ENCODE measurements at regions not wholly inside any gene's neighbourhood (a gene's known extent, or its start where the extent isn't known, plus 50 kb on each side); places are given as distances from the start of the nearest gene placed in this dataset.
"Not testable (repeated sequence)": the region's sequence is repeated elsewhere in the genome, so short reads cannot be mapped to it uniquely, and the experiment has no call there.

DNA sequence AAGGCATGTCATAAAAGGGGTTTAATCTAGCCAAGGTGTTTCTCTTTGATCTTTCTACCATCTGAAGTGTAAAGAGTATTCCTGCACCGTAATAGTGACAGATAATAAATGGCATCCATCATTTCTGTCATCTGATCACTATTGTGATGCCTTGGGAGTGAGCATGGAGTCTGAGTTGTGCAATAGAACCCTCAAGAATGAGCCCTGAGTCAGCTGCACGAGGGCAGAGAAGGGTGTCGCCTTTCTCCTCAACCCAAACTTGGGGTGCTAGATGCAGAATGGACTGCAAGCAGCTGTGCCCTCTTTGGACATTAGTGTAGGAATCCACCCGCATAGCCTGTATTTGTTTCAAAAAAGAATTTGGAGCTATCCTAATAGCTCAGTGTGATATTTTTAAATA lies 115.2 kb downstream of the ZNF37A start:
- Histone ChIP-seq H4K20me1 (ENCODE audit: insufficient read depth, low read length) (no peaks in the 10 kb centered on the region), H3K4me1 (ENCODE audit: insufficient read depth, low read length) (no peaks in the 10 kb centered on the region), H3K27ac (ENCODE audit: low read length) (no peak overlapping the region), H3K9me3 (ENCODE audit: insufficient read depth, low read length, severe bottlenecking) (no peaks in the 10 kb centered on the region), H3K79me2 (ENCODE audit: insufficient read depth, low read length) (no peaks in the 10 kb centered on the region), H3K9ac (ENCODE audit: low read depth, low read length) (no peak overlapping the region), H3K27me3 (ENCODE audit: insufficient read depth, low read length, poor library complexity) (no peaks in the 10 kb centered on the region), H3K36me3 (ENCODE audit: insufficient read depth, low read length) (no peaks in the 10 kb centered on the region), H3K4me3 (ENCODE audit: low read depth in 1 of 2, low read length in 2 of 2) (no peak overlapping the region), H3K4me2 (ENCODE audit: insufficient read depth, low read length) (no peak overlapping the region), H2AFZ (ENCODE audit: low read depth, low read length) (no peak overlapping the region)
- no peak for TF ChIP-seq EZH2 (IDR thresholded peaks at IDR 0.05; ENCODE audit: borderline replicate concordance, low read depth, low read length, severe bottlenecking)
- TF ChIP-seq, protein P1, sequence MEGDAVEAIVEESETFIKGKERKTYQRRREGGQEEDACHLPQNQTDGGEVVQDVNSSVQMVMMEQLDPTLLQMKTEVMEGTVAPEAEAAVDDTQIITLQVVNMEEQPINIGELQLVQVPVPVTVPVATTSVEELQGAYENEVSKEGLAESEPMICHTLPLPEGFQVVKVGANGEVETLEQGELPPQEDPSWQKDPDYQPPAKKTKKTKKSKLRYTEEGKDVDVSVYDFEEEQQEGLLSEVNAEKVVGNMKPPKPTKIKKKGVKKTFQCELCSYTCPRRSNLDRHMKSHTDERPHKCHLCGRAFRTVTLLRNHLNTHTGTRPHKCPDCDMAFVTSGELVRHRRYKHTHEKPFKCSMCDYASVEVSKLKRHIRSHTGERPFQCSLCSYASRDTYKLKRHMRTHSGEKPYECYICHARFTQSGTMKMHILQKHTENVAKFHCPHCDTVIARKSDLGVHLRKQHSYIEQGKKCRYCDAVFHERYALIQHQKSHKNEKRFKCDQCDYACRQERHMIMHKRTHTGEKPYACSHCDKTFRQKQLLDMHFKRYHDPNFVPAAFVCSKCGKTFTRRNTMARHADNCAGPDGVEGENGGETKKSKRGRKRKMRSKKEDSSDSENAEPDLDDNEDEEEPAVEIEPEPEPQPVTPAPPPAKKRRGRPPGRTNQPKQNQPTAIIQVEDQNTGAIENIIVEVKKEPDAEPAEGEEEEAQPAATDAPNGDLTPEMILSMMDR (IDR thresholded peaks at IDR 0.05; ENCODE audit: borderline replicate concordance, extremely low read depth, low read length, poor library complexity, severe bottlenecking) = no peak
- ATAC-seq (ENCODE audit: insufficient read depth, low read depth) = no peak
- no peak for DNase-seq

DNA sequence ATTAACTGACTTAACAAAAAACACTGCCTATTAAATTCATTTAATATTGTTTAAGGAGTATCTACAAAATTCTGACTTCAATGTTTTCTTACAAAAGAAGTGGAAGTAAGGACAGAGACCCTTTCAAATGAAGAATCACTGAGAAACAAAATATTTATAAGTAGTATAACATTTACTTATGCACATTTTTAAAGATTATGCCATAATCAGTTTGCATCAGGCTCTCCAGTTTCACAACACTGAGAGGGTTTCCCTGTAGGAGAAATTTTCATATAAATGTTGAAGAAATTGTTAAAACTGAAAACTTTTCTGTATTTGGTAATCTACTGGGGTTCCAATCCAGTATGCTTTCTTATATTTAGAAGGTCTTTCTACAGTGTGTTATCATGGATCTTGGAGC lies 115.6 kb downstream of the ZNF37A start:
- H3K4me2 ChIP-seq (ENCODE audit: insufficient read depth, low read length); H3K27me3 ChIP-seq (ENCODE audit: insufficient read depth, low read length, poor library complexity); H3K4me1 ChIP-seq (ENCODE audit: insufficient read depth, low read length); H3K9me3 ChIP-seq (ENCODE audit: insufficient read depth, low read length, severe bottlenecking); H3K4me3 ChIP-seq (ENCODE audit: low read depth in 1 of 2, low read length in 2 of 2); H4K20me1 ChIP-seq (ENCODE audit: insufficient read depth, low read length); H3K27ac ChIP-seq (ENCODE audit: low read length); H3K9ac ChIP-seq (ENCODE audit: low read depth, low read length); DNase-seq; H3K79me2 ChIP-seq (ENCODE audit: insufficient read depth, low read length); ATAC-seq (ENCODE audit: insufficient read depth, low read depth); H3K36me3 ChIP-seq (ENCODE audit: insufficient read depth, low read length); H2AFZ ChIP-seq (ENCODE audit: low read depth, low read length): not testable (repeated sequence)

DNA sequence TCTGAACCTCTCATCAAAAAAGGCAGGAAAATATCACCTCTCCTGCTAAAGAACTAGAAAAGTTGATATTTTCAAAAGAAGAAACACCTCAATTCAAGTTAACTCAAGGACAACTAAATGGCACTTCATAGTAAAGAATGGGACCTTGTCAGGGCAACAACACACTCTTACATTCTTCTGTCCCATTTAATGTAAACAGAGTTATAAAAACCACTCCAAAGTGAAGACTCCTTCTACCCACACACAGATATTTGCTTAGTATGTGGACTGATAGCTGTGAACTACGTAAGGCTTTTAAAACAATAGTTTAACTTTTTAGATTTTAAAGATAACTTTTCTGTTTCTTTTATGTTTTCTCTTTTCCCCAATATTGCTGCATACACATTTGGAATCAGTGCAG lies 118.3 kb downstream of the ZNF37A start:
- ATAC-seq (ENCODE audit: insufficient read depth, low read depth) (no peak), DNase-seq (no peak)
- Histone ChIP-seq H3K27ac (ENCODE audit: low read length) (no peak overlapping the region), H2AFZ (ENCODE audit: low read depth, low read length) (no peak overlapping the region), H3K79me2 (ENCODE audit: insufficient read depth, low read length) (no peaks in the 10 kb centered on the region), H4K20me1 (ENCODE audit: insufficient read depth, low read length) (no peaks in the 10 kb centered on the region), H3K27me3 (ENCODE audit: insufficient read depth, low read length, poor library complexity) (no peaks in the 10 kb centered on the region), H3K4me2 (ENCODE audit: insufficient read depth, low read length) (no peak overlapping the region), H3K36me3 (ENCODE audit: insufficient read depth, low read length) (no peaks in the 10 kb centered on the region), H3K4me1 (ENCODE audit: insufficient read depth, low read length) (no peaks in the 10 kb centered on the region), H3K9me3 (ENCODE audit: insufficient read depth, low read length, severe bottlenecking) (no peaks in the 10 kb centered on the region), H3K9ac (ENCODE audit: low read depth, low read length) (no peak overlapping the region), H3K4me3 (ENCODE audit: low read depth in 1 of 2, low read length in 2 of 2) (no peak overlapping the region)
- TF ChIP-seq, protein P1 (IDR thresholded peaks at IDR 0.05; ENCODE audit: borderline replicate concordance, extremely low read depth, low read length, poor library complexity, severe bottlenecking) = no peak
- TF ChIP-seq EZH2 (IDR thresholded peaks at IDR 0.05; ENCODE audit: borderline replicate concordance, low read depth, low read length, severe bottlenecking) = no peak

DNA sequence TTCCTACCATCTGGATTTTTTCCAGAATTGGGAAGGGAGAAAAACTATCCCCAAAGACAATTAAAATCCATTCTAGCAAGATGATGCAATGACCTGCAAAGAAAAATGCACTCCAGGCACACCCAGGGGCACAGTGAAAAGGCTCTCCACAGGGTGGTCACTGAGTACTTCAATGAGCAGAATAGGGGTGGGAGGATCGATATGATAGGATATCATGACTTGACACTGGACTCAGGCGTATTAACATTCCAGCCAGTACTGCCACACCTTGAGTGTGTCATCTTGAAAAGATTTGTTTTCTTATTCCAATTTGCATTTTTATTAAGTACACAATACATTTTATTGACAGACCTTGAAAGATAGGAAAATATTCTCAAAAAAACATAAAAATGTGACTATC lies 132.2 kb downstream of the ZNF37A start:
- no peaks in the 10 kb centered on the region for H3K79me2 ChIP-seq (ENCODE audit: insufficient read depth, low read length)
- DNase-seq = no peak
- H3K4me3 ChIP-seq (ENCODE audit: low read depth in 1 of 2, low read length in 2 of 2) = no peak overlapping the region
- no peak overlapping the region for H3K4me2 ChIP-seq (ENCODE audit: insufficient read depth, low read length)
- no peak for ATAC-seq (ENCODE audit: insufficient read depth, low read depth)
- TF ChIP-seq, protein P1 (IDR thresholded peaks at IDR 0.05; ENCODE audit: borderline replicate concordance, extremely low read depth, low read length, poor library complexity, severe bottlenecking) = no peak
- TF ChIP-seq EZH2 (IDR thresholded peaks at IDR 0.05; ENCODE audit: borderline replicate concordance, low read depth, low read length, severe bottlenecking) = no peak
- no peak overlapping the region for H2AFZ ChIP-seq (ENCODE audit: low read depth, low read length)
- no peaks in the 10 kb centered on the region for H4K20me1 ChIP-seq (ENCODE audit: insufficient read depth, low read length)
- H3K9ac ChIP-seq (ENCODE audit: low read depth, low read length) = no peak overlapping the region
- H3K27ac ChIP-seq (ENCODE audit: low read length) = no peak overlapping the region
- no peaks in the 10 kb centered on the region for H3K36me3 ChIP-seq (ENCODE audit: insufficient read depth, low read length)
- peaks cover 7% of the 10 kb centered on the region for H3K9me3 ChIP-seq (ENCODE audit: insufficient read depth, low read length, severe bottlenecking)
- H3K4me1 ChIP-seq (ENCODE audit: insufficient read depth, low read length) = no peaks in the 10 kb centered on the region
- H3K27me3 ChIP-seq (ENCODE audit: insufficient read depth, low read length, poor library complexity) = no peaks in the 10 kb centered on the region

All from DND-41 (cell line).